IgD-negative memory B cell (primary cell): ENCODE measurements at regions not wholly inside any gene's neighbourhood (a gene's known extent, or its start where the extent isn't known, plus 50 kb on each side); places are given as distances from the start of the nearest gene placed in this dataset.

Experiments used
- H3K27ac Mint-ChIP-seq, 3 donors: one replicate each; pipeline ENCODE4 v1.8.0; 2020 to 2022; ENCODE audit warnings: mild to moderate bottlenecking in 3 of 3, mixed read lengths in 3 of 3, moderate library complexity in 1 of 3
- H3K27me3 Mint-ChIP-seq: one replicate; pipeline ENCODE4 v1.8.0; 2021; ENCODE audit warnings: mixed read lengths
- H3K36me3 Mint-ChIP-seq: one replicate; pipeline ENCODE4 v1.8.0; 2020; ENCODE audit warnings: mild to moderate bottlenecking, mixed read lengths
- H3K4me1 Mint-ChIP-seq, 3 donors: one replicate each; pipeline ENCODE4 v1.8.0; 2020 to 2022; ENCODE audit warnings: mixed read lengths in 3 of 3, mild to moderate bottlenecking in 1 of 3
- H3K4me3 Mint-ChIP-seq, 4 donors: one replicate each; pipeline ENCODE4 v1.8.0; 2020 to 2022; ENCODE audit warnings: mild to moderate bottlenecking in 4 of 4, mixed read lengths in 4 of 4, moderate library complexity in 3 of 4
- H3K9me3 Mint-ChIP-seq, 3 donors: one replicate each; pipeline ENCODE4 v1.8.0; 2020 to 2021; ENCODE audit warnings: mixed read lengths in 3 of 3, mild to moderate bottlenecking in 1 of 3

DNA sequence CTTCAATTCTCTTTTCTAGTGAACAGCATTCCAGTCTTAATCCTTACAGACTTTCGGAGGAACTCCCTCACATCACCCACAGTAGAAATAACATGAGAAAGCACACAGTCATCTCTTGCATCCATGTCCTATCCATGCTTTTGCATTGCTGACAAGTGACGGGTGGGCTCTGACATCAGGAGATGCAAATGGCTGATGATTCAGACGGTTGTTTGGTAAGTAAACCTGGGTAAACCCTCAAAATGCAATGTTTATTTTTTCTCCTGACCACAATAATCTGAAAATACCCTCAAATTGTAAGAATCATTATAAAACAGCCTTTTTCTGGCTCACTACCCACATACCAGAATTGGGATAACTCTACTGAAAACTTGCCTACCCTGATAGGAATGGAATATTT lies 792.0 kb downstream of the MAFB start:
- Mint-ChIP-seq H3K36me3 (no peaks in the 10 kb centered on the region), H3K4me1 (no peaks in the 10 kb centered on the region), H3K4me3 (no peak overlapping the region), H3K27ac (no peak overlapping the region), H3K27me3 (peaks cover 4% of the 10 kb centered on the region), H3K9me3 (peaks cover 0 to 1% (median 0%) of the 10 kb centered on the region in 3 donors)

DNA sequence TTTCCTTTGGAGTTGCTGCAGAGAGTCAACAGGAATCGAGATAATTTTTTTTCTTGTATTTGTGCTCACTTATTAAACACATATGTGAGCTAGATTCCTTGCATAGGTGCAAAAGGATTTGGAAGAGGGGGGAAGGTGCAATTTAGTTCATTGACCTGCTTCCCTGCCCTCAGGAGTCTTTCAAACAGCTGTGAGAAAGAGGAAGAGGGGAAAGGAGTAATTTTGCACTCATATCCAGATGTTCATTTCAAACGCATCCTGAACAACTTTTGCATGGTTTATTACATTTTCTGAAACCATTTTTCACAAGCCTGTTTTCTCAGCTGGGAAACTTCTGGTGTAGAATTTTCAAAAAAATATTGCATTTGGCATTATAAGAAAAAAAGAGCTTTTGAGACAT lies 795.0 kb downstream of the MAFB start:
- Mint-ChIP-seq H3K4me1 (no peaks in the 10 kb centered on the region), H3K4me3 (no peak overlapping the region), H3K27me3 (peaks cover 2% of the 10 kb centered on the region), H3K9me3 (peaks cover 0 to 1% (median 0%) of the 10 kb centered on the region in 3 donors), H3K36me3 (no peaks in the 10 kb centered on the region), H3K27ac (no peak overlapping the region)

DNA sequence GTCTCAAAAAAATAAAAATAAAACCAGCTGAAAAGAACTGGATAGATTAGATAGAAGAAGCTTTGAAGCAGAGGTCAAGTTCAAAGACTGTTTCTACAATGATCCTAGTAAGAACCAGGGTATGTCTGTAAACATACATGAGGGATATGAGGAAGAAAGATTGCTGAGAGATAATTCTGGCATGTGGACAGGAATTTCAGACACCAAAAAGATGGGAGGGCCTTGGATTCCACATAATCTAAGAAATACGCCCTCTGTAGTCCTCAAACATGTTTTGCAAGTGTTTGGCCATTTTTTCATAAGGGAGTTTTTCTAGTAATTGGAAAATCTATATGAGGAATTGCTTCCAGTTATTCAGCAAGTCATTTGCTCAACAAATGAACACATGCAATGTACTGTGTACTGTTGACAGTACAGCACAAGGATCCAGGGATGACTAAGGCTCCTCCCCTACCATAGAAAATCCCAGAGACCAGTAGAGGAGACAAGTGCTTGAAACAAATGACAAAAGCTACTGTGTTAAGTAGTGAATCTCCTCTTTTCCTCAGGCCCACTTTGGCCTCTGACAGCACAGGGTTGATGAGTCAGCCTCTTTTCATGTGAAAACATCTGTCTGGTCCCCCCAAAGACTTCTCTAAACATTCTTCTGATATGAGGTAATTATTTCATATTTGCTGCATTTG lies 795.9 kb downstream of the MAFB start:
- Mint-ChIP-seq H3K27me3 (no peaks in the 10 kb centered on the region), H3K9me3 (peaks cover 0 to 1% (median 0%) of the 10 kb centered on the region in 3 donors), H3K4me1 (no peaks in the 10 kb centered on the region), H3K4me3 (no peak overlapping the region), H3K36me3 (no peaks in the 10 kb centered on the region), H3K27ac (no peak overlapping the region)

DNA sequence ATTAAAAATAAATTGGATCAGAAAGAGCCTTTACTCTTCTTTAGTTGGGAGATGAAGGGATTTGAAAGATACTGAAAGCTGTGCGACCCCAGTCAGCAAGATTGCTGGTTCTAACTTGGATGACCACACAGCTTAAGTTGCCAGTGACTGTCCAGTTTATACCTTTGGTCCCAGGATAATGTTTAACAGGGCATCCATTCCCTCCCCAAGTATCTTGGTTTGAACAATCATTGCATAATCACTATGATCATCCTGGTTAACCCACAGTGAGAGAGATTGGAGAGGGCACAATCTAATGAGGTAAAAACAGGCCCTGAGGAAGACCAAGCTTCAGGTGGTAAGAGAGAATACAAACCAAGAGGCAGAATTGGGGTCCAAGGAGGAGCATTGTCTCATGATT lies 798.3 kb downstream of the MAFB start:
- peaks cover 0 to 1% (median 0%) of the 10 kb centered on the region in 3 donors for H3K9me3 Mint-ChIP-seq
- no peaks in the 10 kb centered on the region for H3K4me1 Mint-ChIP-seq
- no peak overlapping the region for H3K27ac Mint-ChIP-seq
- H3K4me3 Mint-ChIP-seq: no peak overlapping the region
- H3K36me3 Mint-ChIP-seq: no peaks in the 10 kb centered on the region
- no peaks in the 10 kb centered on the region for H3K27me3 Mint-ChIP-seq

DNA sequence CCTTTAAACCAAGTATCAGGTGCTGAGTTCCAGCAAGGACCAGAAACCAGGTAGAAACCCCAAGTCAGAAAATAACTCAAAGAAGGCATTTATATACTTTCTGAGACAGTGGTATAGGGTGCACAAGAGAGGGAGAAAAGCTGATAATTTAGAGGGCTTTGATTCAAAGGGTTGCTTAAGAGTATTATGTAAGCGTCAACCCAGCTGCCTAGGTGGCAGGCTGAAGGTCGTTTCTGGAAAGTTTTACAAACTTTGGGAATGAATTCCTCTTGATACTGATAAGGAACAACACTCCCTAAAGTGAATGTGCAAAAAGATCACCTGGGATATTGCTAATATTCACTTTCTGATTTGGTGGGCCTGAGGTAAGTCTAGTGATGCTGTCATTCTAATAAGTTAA lies 800.7 kb downstream of the MAFB start:
- Mint-ChIP-seq H3K36me3 (no peaks in the 10 kb centered on the region), H3K27me3 (no peaks in the 10 kb centered on the region), H3K4me3 (no peak overlapping the region), H3K27ac (peak overlapping the region in 1 of 3 donors; percentile 40), H3K4me1 (no peaks in the 10 kb centered on the region), H3K9me3 (peaks cover 0 to 1% (median 0%) of the 10 kb centered on the region in 3 donors)

DNA sequence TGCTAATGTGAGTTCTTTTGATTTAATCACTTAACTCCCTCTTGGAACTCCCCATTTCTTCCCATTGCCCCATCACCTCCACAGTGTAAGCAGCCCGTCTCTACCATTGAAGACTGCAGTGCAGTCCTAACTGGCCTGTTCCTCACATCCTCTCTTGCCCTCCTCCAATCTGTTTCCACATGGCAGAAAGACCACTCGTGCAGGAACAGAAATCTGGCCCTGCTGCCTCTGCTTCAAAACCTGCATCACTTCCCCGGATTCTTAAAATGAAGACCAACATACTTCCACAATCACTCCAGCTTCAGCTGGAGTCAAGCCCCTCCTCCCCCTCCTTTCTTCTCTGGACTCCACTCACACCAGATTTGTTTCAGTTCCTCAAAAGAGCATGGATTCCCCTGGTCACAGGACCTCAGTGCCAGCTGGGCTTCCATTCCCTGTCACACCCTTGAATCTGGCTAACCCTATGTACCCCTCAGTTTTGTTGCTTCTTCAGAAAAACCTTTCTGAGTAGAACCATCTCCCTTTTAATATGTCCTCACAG lies 802.3 kb downstream of the MAFB start:
- Mint-ChIP-seq H3K4me1 (no peaks in the 10 kb centered on the region), H3K4me3 (no peak overlapping the region), H3K27ac (peak overlapping the region in 1 of 3 donors; percentile 4), H3K9me3 (peaks cover 4 to 7% (median 4%) of the 10 kb centered on the region in 3 donors), H3K36me3 (no peaks in the 10 kb centered on the region), H3K27me3 (no peaks in the 10 kb centered on the region)

DNA sequence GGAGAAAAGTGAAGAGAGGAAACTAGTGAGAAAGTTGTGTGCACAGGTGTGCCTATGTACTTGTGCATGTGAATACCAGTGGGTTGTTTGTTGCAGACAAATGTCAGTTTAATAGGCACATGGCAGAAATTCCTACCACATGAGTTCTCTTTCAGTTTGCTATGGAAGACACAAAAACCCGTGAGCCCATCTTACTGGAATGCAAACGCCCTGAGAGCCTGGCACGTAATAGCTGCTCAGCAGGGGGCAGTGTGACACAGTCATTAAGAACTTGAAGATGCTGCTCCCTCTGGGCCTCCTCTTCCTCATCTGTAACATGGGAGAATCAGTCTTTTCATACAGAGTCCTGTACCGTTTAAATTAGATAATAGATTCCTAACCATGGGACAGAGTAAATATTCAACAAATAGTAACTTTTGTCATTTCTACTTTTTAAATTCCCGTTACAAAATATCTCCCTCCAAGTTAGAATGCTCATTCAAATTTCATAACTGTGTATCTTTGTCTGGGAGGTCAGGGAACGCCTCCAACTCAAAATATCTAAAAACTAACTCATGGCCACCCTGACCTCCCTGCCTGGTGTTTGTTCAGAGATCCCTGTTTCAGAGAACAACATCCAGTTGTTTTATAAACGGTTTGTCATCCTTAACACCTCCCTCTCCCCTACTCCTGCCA lies 802.9 kb downstream of the MAFB start:
- peaks cover 4 to 7% (median 4%) of the 10 kb centered on the region in 3 donors for H3K9me3 Mint-ChIP-seq
- H3K27me3 Mint-ChIP-seq: no peaks in the 10 kb centered on the region
- no peaks in the 10 kb centered on the region for H3K4me1 Mint-ChIP-seq
- no peak overlapping the region for H3K27ac Mint-ChIP-seq
- H3K36me3 Mint-ChIP-seq: no peaks in the 10 kb centered on the region
- no peak overlapping the region for H3K4me3 Mint-ChIP-seq

DNA sequence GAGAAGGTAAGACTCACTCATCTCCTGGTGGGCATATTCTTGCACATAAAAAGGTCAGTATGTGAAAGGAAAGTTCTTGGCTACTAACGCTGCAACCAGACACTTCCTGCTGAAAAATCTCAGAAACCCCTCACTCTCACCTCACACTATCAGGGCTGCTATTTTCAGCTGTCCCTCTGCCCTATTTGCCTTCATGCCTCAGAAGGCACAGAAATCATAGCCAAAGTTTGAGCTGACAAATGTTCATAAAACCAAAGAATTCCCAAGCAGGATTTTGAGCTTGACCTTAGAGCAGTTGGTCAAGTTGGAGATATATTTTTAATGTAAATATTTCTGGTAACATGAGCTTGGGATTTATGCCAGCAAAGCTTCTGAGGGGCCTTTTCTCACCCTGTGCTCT lies 806.2 kb downstream of the MAFB start:
- H3K27ac Mint-ChIP-seq: no peak overlapping the region
- no peaks in the 10 kb centered on the region for H3K27me3 Mint-ChIP-seq
- H3K9me3 Mint-ChIP-seq: peaks cover 4 to 7% (median 4%) of the 10 kb centered on the region in 3 donors
- no peak overlapping the region for H3K4me3 Mint-ChIP-seq
- H3K36me3 Mint-ChIP-seq: no peaks in the 10 kb centered on the region
- H3K4me1 Mint-ChIP-seq: no peaks in the 10 kb centered on the region

DNA sequence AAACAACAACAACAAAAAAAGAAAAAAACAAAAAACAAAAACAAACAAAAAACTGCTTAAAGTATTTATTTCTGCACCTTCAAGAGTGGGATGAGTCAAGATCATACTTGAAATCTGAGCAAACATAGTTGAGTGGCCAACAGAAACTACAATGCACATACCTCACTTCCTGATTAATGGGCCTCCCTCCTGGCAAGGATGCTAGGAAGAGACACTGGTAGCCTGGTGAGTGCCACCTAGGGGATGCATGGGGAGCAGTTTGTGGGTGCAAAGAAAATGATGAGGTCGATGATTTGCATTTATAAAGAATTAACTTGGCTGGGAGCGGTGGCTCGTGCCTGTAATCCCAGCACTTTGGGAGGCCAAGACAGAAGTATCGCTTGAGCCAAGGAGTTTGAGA lies 808.1 kb downstream of the MAFB start:
- Mint-ChIP-seq H3K4me3 (no peak overlapping the region), H3K36me3 (no peaks in the 10 kb centered on the region), H3K9me3 (peaks cover 4 to 7% (median 4%) of the 10 kb centered on the region in 3 donors), H3K27me3 (peaks cover 4% of the 10 kb centered on the region), H3K27ac (no peak overlapping the region), H3K4me1 (no peaks in the 10 kb centered on the region)

DNA sequence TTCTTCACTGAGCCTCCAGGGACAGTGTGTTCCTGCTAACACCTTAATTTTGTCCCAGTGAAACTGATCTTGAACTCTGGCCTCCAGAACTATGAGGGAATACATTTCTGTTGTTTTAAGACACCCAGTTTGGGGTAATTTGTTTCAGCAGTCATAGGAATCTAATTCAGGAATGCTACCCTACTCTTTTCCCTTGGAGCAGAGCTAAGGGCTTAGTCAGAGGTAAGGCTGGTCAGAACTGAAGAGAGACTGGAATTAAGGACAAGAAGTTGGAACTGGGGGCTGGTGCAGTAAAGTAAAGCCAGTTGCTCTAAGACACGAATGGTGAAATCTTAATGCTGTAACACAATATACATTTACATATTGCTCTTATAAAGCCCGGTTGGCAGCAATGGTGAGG lies 809.7 kb downstream of the MAFB start:
- Mint-ChIP-seq H3K4me3 (no peak overlapping the region), H3K36me3 (no peaks in the 10 kb centered on the region), H3K27ac (no peak overlapping the region), H3K9me3 (peaks cover 4 to 7% (median 4%) of the 10 kb centered on the region in 3 donors), H3K27me3 (peaks cover 4% of the 10 kb centered on the region), H3K4me1 (no peaks in the 10 kb centered on the region)

DNA sequence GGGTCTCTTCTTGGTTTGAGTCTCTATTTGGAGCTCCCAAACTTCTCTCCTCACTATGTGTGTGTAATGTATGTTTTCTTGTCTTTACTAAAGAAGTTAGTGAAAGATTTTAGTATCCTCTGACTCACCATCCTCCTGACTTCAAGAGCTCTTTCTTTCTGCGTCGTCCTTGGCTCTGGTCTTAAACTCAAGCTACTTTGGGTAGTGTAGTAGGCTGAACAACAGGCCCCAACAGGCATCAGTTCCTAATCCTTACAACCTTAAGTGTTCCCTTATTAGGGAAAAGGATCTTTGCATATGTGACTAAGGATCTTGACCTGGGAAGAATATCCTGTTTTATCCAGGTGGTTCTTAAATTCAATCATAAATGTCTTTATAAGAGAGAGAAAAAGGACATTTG lies 810.2 kb downstream of the MAFB start:
- Mint-ChIP-seq H3K4me1 (peaks cover 2 to 4% (median 3%) of the 10 kb centered on the region in 3 donors), H3K9me3 (peaks cover 4 to 7% (median 4%) of the 10 kb centered on the region in 3 donors), H3K27me3 (peaks cover 4% of the 10 kb centered on the region), H3K4me3 (no peak overlapping the region), H3K36me3 (no peaks in the 10 kb centered on the region), H3K27ac (no peak overlapping the region)

DNA sequence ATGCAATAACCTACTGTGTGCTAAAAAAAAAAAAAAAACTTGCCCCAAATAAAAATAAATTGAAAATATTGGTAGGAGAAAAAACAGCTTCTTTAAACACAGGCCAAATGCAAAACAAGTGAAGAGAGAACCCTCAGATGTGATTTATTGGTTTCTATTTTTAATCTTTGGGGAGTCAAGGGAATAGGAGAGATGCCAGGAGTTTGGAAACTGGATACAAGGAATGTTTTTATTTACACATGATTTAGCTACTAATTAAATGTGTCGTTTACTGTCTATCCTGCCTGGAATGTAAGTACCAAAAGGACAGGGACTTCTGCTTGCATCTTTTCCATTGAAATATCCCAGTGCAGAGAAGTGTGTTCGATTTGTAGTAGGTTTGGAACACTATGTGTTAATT lies 810.7 kb downstream of the MAFB start:
- Mint-ChIP-seq H3K27ac (no peak overlapping the region), H3K9me3 (peaks cover 4 to 6% (median 4%) of the 10 kb centered on the region in 3 donors), H3K4me1 (peaks cover 2 to 7% (median 5%) of the 10 kb centered on the region in 3 donors), H3K36me3 (no peaks in the 10 kb centered on the region), H3K27me3 (peaks cover 4% of the 10 kb centered on the region), H3K4me3 (no peak overlapping the region)

DNA sequence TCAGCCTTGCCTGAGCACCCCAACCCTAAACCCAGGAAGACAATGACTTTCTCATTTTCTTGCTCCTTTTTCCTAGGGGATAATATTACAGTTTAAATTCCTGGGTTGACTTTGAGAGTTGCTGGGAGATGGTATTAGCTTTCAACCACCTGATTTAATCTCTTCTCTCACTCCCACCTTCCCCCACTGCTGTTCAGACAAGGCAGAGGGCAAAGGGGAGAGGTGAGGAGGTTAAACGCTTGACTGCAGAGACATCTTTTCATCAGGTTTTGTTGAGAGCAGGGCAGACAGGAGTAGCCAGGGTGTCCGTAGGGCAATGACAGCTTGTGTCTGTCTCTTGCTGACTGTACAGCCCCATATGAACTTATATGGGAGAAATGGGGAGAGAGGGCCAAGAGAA lies 811.2 kb downstream of the MAFB start:
- peaks cover 4% of the 10 kb centered on the region for H3K27me3 Mint-ChIP-seq
- H3K36me3 Mint-ChIP-seq: no peaks in the 10 kb centered on the region
- H3K9me3 Mint-ChIP-seq: peaks cover 4% of the 10 kb centered on the region in 3 donors
- no peak overlapping the region for H3K27ac Mint-ChIP-seq
- H3K4me3 Mint-ChIP-seq: no peak overlapping the region
- H3K4me1 Mint-ChIP-seq: peaks cover 2 to 8% (median 5%) of the 10 kb centered on the region in 3 donors

DNA sequence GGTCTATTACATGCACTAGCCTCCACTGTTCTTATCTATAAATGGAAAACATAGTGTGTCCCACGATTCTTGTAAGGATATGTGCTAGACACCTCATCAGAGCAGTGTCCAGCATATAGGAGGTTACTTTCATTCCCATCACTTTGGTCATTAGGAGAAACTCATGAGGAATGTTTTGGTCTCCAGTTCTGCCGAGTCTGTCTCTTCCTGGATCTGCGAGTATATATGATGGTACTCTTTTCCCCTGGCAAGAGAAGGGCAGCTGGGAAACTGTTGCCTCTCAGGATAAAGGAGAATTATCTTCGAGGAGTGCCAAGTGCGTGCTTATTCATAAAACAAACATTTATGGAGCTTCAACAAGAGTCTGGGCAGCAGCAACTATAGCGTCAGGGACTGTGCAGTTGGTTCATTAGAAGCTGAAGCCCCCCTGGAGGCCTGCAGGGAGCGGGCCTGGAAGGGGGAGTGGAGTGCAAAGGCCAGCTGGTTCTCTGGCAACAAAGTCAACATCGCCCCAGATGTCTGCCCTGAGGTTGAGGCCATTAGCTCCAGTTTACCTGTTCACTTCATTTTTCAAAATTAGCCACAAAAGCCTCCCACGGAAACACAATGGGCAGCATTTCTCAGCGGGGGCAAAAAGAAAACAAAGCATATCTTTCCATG lies 811.9 kb downstream of the MAFB start:
- Mint-ChIP-seq H3K9me3 (peaks cover 2 to 3% (median 2%) of the 10 kb centered on the region in 3 donors), H3K27ac (no peak overlapping the region), H3K27me3 (peaks cover 4% of the 10 kb centered on the region), H3K4me1 (peaks cover 2 to 8% (median 5%) of the 10 kb centered on the region in 3 donors), H3K36me3 (no peaks in the 10 kb centered on the region), H3K4me3 (no peak overlapping the region)

DNA sequence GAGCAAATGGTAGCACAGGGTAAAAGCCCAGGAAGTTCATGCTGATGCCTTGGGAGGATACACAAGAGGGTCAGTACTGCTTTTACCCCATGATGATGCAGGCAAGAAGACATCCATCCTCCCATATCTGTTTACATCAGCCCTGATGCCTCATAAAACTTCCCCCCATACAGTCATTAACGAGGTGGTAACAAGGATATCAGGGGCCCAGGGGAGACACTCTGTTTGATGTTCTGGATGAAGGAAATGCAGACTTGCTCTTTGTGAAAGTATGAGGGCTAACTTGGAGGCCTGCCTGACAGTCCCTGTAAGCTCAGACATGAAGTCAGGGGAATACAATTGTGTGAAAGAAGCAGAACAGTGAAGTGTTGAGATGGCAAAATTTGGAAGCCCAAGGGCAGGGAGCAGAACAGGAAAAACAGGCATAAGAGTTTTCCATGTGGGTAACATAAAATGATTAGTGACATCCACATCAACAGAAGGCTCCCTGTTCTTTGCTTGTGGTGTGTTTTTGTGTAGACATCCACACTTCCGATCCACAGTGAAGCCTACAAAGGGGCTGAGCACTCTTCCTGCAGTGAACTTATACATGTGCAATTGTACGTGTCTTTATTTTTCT lies 813.4 kb downstream of the MAFB start:
- H3K27ac Mint-ChIP-seq: no peak overlapping the region
- H3K27me3 Mint-ChIP-seq: peaks cover 4% of the 10 kb centered on the region
- H3K36me3 Mint-ChIP-seq: no peaks in the 10 kb centered on the region
- H3K4me3 Mint-ChIP-seq: no peak overlapping the region
- H3K4me1 Mint-ChIP-seq: peaks cover 2 to 8% (median 5%) of the 10 kb centered on the region in 3 donors
- no peaks in the 10 kb centered on the region for H3K9me3 Mint-ChIP-seq
